DND-41 (cell line): ENCODE measurements at regions not wholly inside any gene's neighbourhood (a gene's known extent, or its start where the extent isn't known, plus 50 kb on each side); places are given as distances from the start of the nearest gene placed in this dataset.

Experiments used
- EZH2 ChIP-seq: IDR thresholded peaks from 3 replicates; pipeline ENCODE4 v1.6.1; 2012; ENCODE audit warnings: borderline replicate concordance, low read depth, mild to moderate bottlenecking, moderate library complexity, low read length, inconsistent platforms; ENCODE audit not compliant: severe bottlenecking
- TF ChIP-seq, protein P1 (sequence below): IDR thresholded peaks from 2 replicates; pipeline ENCODE4 v1.5.1; 2012; ENCODE audit warnings: borderline replicate concordance, low read length, moderate library complexity, mild to moderate bottlenecking; ENCODE audit not compliant: poor library complexity, severe bottlenecking; ENCODE audit errors: extremely low read depth

DNA sequence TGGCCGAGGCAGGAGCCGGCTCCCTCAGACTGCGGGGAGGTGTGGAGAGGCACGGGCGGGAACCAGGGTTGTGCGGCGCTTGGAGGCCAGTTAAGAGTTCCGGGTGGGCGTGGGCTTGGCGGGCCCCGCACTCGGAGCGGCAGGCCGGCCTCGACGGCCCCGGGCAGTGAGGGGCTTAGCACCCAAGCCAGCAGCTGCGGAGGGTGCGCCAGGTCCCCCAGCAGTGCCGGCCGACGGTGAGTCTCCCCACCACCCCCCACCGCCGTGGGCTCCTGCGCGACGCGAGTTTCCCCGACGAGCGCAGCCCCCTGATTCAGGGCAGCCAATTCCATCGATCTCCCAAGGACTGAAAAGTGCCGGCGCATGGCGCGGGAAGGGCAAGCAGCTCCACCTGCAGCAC is 605.4 kb upstream of the SLC35B3 start:
- TF ChIP-seq, protein P1, sequence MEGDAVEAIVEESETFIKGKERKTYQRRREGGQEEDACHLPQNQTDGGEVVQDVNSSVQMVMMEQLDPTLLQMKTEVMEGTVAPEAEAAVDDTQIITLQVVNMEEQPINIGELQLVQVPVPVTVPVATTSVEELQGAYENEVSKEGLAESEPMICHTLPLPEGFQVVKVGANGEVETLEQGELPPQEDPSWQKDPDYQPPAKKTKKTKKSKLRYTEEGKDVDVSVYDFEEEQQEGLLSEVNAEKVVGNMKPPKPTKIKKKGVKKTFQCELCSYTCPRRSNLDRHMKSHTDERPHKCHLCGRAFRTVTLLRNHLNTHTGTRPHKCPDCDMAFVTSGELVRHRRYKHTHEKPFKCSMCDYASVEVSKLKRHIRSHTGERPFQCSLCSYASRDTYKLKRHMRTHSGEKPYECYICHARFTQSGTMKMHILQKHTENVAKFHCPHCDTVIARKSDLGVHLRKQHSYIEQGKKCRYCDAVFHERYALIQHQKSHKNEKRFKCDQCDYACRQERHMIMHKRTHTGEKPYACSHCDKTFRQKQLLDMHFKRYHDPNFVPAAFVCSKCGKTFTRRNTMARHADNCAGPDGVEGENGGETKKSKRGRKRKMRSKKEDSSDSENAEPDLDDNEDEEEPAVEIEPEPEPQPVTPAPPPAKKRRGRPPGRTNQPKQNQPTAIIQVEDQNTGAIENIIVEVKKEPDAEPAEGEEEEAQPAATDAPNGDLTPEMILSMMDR = no peak
- TF ChIP-seq EZH2 = no peak
